ENCODE measurements at regions not wholly inside any gene's neighbourhood (a gene's known extent, or its start where the extent isn't known, plus 50 kb on each side); places are given as distances from the start of the nearest gene placed in this dataset.

DNA sequence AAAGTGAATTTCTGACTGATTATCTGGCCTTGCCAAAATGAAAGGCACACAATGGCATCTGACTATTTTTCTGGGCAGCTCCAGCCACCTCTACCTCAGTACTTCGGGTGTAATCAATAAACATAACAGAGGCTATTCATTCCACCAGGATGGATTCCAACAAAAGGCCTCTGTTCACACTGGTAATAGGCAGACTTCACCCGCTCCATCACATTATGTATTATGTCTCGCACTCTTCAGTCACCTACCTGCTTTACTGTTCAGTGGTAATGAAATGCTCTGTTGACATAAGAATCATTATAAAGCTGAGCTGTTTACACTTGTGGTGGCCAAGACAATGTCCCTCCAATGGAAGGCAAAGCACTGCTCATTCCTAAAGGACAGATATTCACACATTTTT lies 1333.7 kb upstream of the WWC1 start:
- TF ChIP-seq POLR2A (IDR thresholded peaks at IDR 0.05), result no peak
- TF ChIP-seq, protein P1, sequence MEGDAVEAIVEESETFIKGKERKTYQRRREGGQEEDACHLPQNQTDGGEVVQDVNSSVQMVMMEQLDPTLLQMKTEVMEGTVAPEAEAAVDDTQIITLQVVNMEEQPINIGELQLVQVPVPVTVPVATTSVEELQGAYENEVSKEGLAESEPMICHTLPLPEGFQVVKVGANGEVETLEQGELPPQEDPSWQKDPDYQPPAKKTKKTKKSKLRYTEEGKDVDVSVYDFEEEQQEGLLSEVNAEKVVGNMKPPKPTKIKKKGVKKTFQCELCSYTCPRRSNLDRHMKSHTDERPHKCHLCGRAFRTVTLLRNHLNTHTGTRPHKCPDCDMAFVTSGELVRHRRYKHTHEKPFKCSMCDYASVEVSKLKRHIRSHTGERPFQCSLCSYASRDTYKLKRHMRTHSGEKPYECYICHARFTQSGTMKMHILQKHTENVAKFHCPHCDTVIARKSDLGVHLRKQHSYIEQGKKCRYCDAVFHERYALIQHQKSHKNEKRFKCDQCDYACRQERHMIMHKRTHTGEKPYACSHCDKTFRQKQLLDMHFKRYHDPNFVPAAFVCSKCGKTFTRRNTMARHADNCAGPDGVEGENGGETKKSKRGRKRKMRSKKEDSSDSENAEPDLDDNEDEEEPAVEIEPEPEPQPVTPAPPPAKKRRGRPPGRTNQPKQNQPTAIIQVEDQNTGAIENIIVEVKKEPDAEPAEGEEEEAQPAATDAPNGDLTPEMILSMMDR (IDR thresholded peaks at IDR 0.05 in 4 of 5, conservative IDR thresholded peaks at IDR 0.05 in 1 of 5), result no peak

Measured in gastrocnemius medialis (tissue), 4 donors.